ENCODE measurements at regions not wholly inside any gene's neighbourhood (a gene's known extent, or its start where the extent isn't known, plus 50 kb on each side); places are given as distances from the start of the nearest gene placed in this dataset.

GRCh38 chr2:57878171-57878865, 168.3 kb upstream of the VRK2 start:
- Histone ChIP-seq H3K9me3 (no peaks in the 10 kb centered on the region), H3K4me1 (replicated peaks) (no peaks in the 10 kb centered on the region), H3K36me3 (no peaks in the 10 kb centered on the region), H3K27me3 (replicated peaks; ENCODE audit: insufficient read depth) (no peaks in the 10 kb centered on the region), H3K27ac (no peak overlapping the region), H3K4me3 (no peak overlapping the region)
- intact Hi-C loops (cut with DNase I): no loop called here
- WGBS: 21% methylated on average over 11 of the region's 11 CpGs
- TF ChIP-seq POLR2AphosphoS5 (IDR thresholded peaks at IDR 0.05): no peak
- no peak for TF ChIP-seq CTCF (IDR thresholded peaks at IDR 0.05)
- TF ChIP-seq POLR2A (IDR thresholded peaks at IDR 0.05): no peak
- no peak for DNase-seq (ENCODE audit: low spot score)

- Histone ChIP-seq H3K36me3 (no peaks in the 10 kb centered on the region), H3K9me3 (no peaks in the 10 kb centered on the region), H3K4me3 (no peak overlapping the region), H3K27me3 (replicated peaks; ENCODE audit: insufficient read depth) (no peaks in the 10 kb centered on the region), H3K27ac (no peak overlapping the region), H3K4me1 (replicated peaks) (no peaks in the 10 kb centered on the region)
- WGBS: 76% methylated on average over 2 of the region's 2 CpGs
- TF ChIP-seq CTCF (IDR thresholded peaks at IDR 0.05): no peak
- no peak for TF ChIP-seq POLR2A (IDR thresholded peaks at IDR 0.05)
- TF ChIP-seq POLR2AphosphoS5 (IDR thresholded peaks at IDR 0.05): no peak
- no peak for DNase-seq (ENCODE audit: low spot score)
- intact Hi-C loops (cut with DNase I): no loop called here
These were observed 167.8 kb upstream of the VRK2 start for GRCh38 chr2:57878866-57879210.

- TF ChIP-seq POLR2AphosphoS5 (IDR thresholded peaks at IDR 0.05) (no peak), POLR2A (IDR thresholded peaks at IDR 0.05) (no peak), CTCF (IDR thresholded peaks at IDR 0.05) (no peak)
- Histone ChIP-seq H3K27me3 (replicated peaks; ENCODE audit: insufficient read depth) (no peaks in the 10 kb centered on the region), H3K9me3 (no peaks in the 10 kb centered on the region), H3K36me3 (no peaks in the 10 kb centered on the region), H3K4me3 (no peak overlapping the region), H3K27ac (no peak overlapping the region), H3K4me1 (replicated peaks) (no peaks in the 10 kb centered on the region)
- 82% methylated on average over 4 of the region's 4 CpGs for WGBS
- DNase-seq (ENCODE audit: low spot score): no peak
- intact Hi-C loops (cut with DNase I): no loop called here
These were observed 166.2 kb upstream of the VRK2 start for GRCh38 chr2:57880446-57880845.

GRCh38 chr2:57880967-57881366, 165.6 kb upstream of the VRK2 start:
- TF ChIP-seq POLR2A (IDR thresholded peaks at IDR 0.05): no peak
- TF ChIP-seq CTCF (IDR thresholded peaks at IDR 0.05): no peak
- no peak for TF ChIP-seq POLR2AphosphoS5 (IDR thresholded peaks at IDR 0.05)
- H3K36me3 ChIP-seq: no peaks in the 10 kb centered on the region
- no peak overlapping the region for H3K4me3 ChIP-seq
- H3K9me3 ChIP-seq: no peaks in the 10 kb centered on the region
- no peaks in the 10 kb centered on the region for H3K4me1 ChIP-seq (replicated peaks)
- no peaks in the 10 kb centered on the region for H3K27me3 ChIP-seq (replicated peaks; ENCODE audit: insufficient read depth)
- no peak overlapping the region for H3K27ac ChIP-seq
- intact Hi-C loops (cut with DNase I): no loop called here
- 84% methylated on average over 5 of the region's 5 CpGs for WGBS
- no peak for DNase-seq (ENCODE audit: low spot score)
